ENCODE measurements at regions not wholly inside any gene's neighbourhood (a gene's known extent, or its start where the extent isn't known, plus 50 kb on each side); places are given as distances from the start of the nearest gene placed in this dataset.

GRCh38 chr1:235014756-235015155 is 113.9 kb downstream of the TOMM20 start:
- H3K9me3 ChIP-seq (ENCODE audit: severe bottlenecking), result peaks cover 4% of the 10 kb centered on the region
- TF ChIP-seq CTCF (IDR thresholded peaks at IDR 0.05; ENCODE audit: poor library complexity, severe bottlenecking), result no peak
- no peak for DNase-seq (ENCODE audit: low spot score)
- no peak overlapping the region for H3K4me3 ChIP-seq (ENCODE audit: severe bottlenecking)
- H3K27me3 ChIP-seq (ENCODE audit: insufficient read depth, poor library complexity, severe bottlenecking), result no peaks in the 10 kb centered on the region
- H3K4me1 ChIP-seq (ENCODE audit: insufficient read depth, poor library complexity, severe bottlenecking), result peaks cover 20% of the 10 kb centered on the region
- no peak overlapping the region for H3K27ac ChIP-seq (ENCODE audit: poor library complexity, severe bottlenecking)
- ATAC-seq (ENCODE audit: low read depth), result no peak
- no peaks in the 10 kb centered on the region for H3K36me3 ChIP-seq (ENCODE audit: low read depth)

- Histone ChIP-seq H3K4me3 (ENCODE audit: severe bottlenecking) (no peak overlapping the region), H3K27ac (ENCODE audit: poor library complexity, severe bottlenecking) (peak overlapping the region; percentile 82), H3K9me3 (ENCODE audit: severe bottlenecking) (peaks cover 3% of the 10 kb centered on the region), H3K27me3 (ENCODE audit: insufficient read depth, poor library complexity, severe bottlenecking) (no peaks in the 10 kb centered on the region), H3K36me3 (ENCODE audit: low read depth) (no peaks in the 10 kb centered on the region), H3K4me1 (ENCODE audit: insufficient read depth, poor library complexity, severe bottlenecking) (peaks cover 20% of the 10 kb centered on the region)
- no peak for TF ChIP-seq CTCF (IDR thresholded peaks at IDR 0.05; ENCODE audit: poor library complexity, severe bottlenecking)
- DNase-seq (ENCODE audit: low spot score) (no peak), ATAC-seq (ENCODE audit: low read depth) (no peak)
Observed at GRCh38 chr1:235013512-235013911, 115.1 kb downstream of the TOMM20 start.

GRCh38 chr1:235012436-235013210 is 116.0 kb downstream of the TOMM20 start:
- H3K4me1 ChIP-seq (ENCODE audit: insufficient read depth, poor library complexity, severe bottlenecking), result peaks cover 13% of the 10 kb centered on the region
- no peaks in the 10 kb centered on the region for H3K27me3 ChIP-seq (ENCODE audit: insufficient read depth, poor library complexity, severe bottlenecking)
- H3K36me3 ChIP-seq (ENCODE audit: low read depth), result no peaks in the 10 kb centered on the region
- ATAC-seq (ENCODE audit: low read depth) (no peak), DNase-seq (ENCODE audit: low spot score) (no peak)
- H3K4me3 ChIP-seq (ENCODE audit: severe bottlenecking), result no peak overlapping the region
- no peaks in the 10 kb centered on the region for H3K9me3 ChIP-seq (ENCODE audit: severe bottlenecking)
- H3K27ac ChIP-seq (ENCODE audit: poor library complexity, severe bottlenecking), result peak overlapping the region; percentile 82
- TF ChIP-seq CTCF (IDR thresholded peaks at IDR 0.05; ENCODE audit: poor library complexity, severe bottlenecking), result no peak

- Histone ChIP-seq H3K4me3 (ENCODE audit: severe bottlenecking) (no peak overlapping the region), H3K27ac (ENCODE audit: poor library complexity, severe bottlenecking) (peak overlapping the region; percentile 82), H3K9me3 (ENCODE audit: severe bottlenecking) (no peaks in the 10 kb centered on the region), H3K27me3 (ENCODE audit: insufficient read depth, poor library complexity, severe bottlenecking) (no peaks in the 10 kb centered on the region), H3K4me1 (ENCODE audit: insufficient read depth, poor library complexity, severe bottlenecking) (peaks cover 13% of the 10 kb centered on the region), H3K36me3 (ENCODE audit: low read depth) (no peaks in the 10 kb centered on the region)
- peak; percentile 96 for ATAC-seq (ENCODE audit: low read depth)
- peak; percentile 95 for DNase-seq (ENCODE audit: low spot score)
- no peak for TF ChIP-seq CTCF (IDR thresholded peaks at IDR 0.05; ENCODE audit: poor library complexity, severe bottlenecking)
Observed at GRCh38 chr1:235011599-235012435, 116.8 kb downstream of the TOMM20 start.
